NCI-H2227 treated with DMSO at 0.1 percent for 48 hours (cell line): ENCODE measurements at regions not wholly inside any gene's neighbourhood (a gene's known extent, or its start where the extent isn't known, plus 50 kb on each side); places are given as distances from the start of the nearest gene placed in this dataset.

Experiments used
- DNase-seq: peaks from one replicate; lab custom pipeline; 2025; lab: John Stamatoyannopoulos, UW

- no peak for DNase-seq
Measured at GRCh38 chr5:28788954-28789353, 1750.6 kb upstream of the CDH9 start.

- no peak for DNase-seq
Measured at GRCh38 chr5:28780083-28780692, 1741.8 kb upstream of the CDH9 start.

- DNase-seq, result no peak
Measured at GRCh38 chr5:28779161-28779754, 1740.9 kb upstream of the CDH9 start.

GRCh38 chr5:28770307-28770706, 1731.9 kb upstream of the CDH9 start:
- no peak for DNase-seq

- DNase-seq, result no peak
Measured at GRCh38 chr5:28766565-28767158, 1728.3 kb upstream of the CDH9 start.

GRCh38 chr5:28751396-28751795, 1713.0 kb upstream of the CDH9 start:
- DNase-seq, result no peak

GRCh38 chr5:28750251-28750650, 1711.9 kb upstream of the CDH9 start:
- DNase-seq, result no peak

GRCh38 chr5:28748446-28748845, 1710.1 kb upstream of the CDH9 start:
- no peak for DNase-seq

- DNase-seq, result no peak
Measured at GRCh38 chr5:28743716-28744110, 1705.3 kb upstream of the CDH9 start.

- no peak for DNase-seq
Measured at GRCh38 chr5:28743025-28743715, 1704.8 kb upstream of the CDH9 start.

GRCh38 chr5:28737682-28738081, 1699.3 kb upstream of the CDH9 start:
- no peak for DNase-seq

- DNase-seq, result no peak
Measured at GRCh38 chr5:28737222-28737621, 1698.8 kb upstream of the CDH9 start.

- DNase-seq, result no peak
Measured at GRCh38 chr5:28734396-28734795, 1696.0 kb upstream of the CDH9 start.

- no peak for DNase-seq
Measured at GRCh38 chr5:28729067-28729466, 1690.7 kb upstream of the CDH9 start.

GRCh38 chr5:28726815-28727214, 1688.4 kb upstream of the CDH9 start:
- DNase-seq, result no peak

- DNase-seq, result no peak
Measured at GRCh38 chr5:28725001-28725400, 1686.6 kb upstream of the CDH9 start.

- DNase-seq, result no peak
Measured at GRCh38 chr5:28714907-28715698, 1676.7 kb upstream of the CDH9 start.

GRCh38 chr5:28710360-28710759, 1672.0 kb upstream of the CDH9 start:
- no peak for DNase-seq

- DNase-seq, result no peak
Measured at GRCh38 chr5:28708472-28708871, 1670.1 kb upstream of the CDH9 start.

GRCh38 chr5:28707706-28708105, 1669.3 kb upstream of the CDH9 start:
- no peak for DNase-seq

- no peak for DNase-seq
Measured at GRCh38 chr5:28703651-28704260, 1665.4 kb upstream of the CDH9 start.

GRCh38 chr5:28691526-28691925, 1653.1 kb upstream of the CDH9 start:
- no peak for DNase-seq
